SHP77 (cell line): ENCODE measurements at regions not wholly inside any gene's neighbourhood (a gene's known extent, or its start where the extent isn't known, plus 50 kb on each side); places are given as distances from the start of the nearest gene placed in this dataset.

ENCODE experiments used
- DNase-seq, 2 experiments: peaks; one replicate each; lab custom pipeline; 2025; lab: John Stamatoyannopoulos, UW

- DNase-seq, result no peak
Measured at GRCh38 chr5:13045897-13046551, 898.5 kb downstream of the DNAH5 start.

DNA sequence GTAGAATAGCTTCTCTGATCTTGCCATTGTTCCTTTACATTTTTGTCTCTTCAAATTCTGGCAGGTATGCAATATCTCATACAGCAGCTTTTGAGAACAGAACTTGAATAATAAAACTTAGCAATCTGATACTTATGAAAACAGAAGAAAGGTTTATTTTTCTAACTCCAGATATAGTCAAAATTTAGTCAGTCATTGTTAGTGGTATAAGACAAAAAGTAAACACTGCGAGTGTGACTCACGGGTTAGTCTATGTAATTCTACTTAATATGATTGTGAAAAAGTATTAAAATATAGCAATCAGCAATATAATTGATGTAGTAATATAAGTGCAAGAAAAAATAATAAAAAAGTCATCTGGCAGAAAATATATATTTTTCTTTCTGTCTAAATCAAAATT, 910.4 kb downstream of the DNAH5 start:
- DNase-seq, result no peak

DNA sequence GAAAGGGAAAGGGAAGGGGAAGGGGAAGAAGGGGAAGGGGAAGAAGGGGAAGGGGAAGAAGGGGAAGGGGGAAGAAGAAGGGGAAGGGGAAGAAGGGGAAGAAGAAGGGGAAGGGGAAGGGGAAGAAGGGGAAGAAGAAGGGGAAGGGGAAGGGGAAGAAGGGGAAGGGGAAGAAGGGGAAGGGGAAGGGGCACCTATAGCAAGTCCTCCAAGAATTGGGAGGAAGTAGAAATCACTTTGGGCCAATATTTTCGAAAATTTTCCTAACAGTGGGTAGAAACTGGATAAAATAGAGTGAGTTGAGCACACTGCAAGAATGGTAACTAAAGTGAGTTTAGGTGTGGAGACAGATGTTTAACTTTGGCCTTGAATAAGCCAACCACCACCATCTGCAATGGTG, 915.3 kb downstream of the DNAH5 start:
- no peak for DNase-seq

DNA sequence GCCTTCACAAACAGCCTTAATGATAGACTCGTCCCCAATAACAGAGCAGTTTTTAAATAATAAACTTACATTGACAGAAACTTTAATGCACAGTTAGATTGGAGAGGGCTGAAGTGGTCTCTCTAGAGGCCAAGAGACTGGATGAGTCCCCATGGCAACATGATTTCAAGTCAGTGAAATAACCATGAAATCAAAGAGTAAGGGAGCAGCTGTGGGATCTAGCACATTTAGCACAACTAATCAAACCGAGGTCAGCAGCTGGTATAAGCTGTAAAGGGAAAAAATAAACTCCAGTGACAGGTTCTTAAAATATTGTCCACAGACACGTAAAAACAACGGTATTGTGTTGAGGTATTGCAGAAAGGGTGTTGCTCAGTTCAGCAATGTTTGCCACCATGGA, 916.6 kb downstream of the DNAH5 start:
- DNase-seq, result no peak

DNA sequence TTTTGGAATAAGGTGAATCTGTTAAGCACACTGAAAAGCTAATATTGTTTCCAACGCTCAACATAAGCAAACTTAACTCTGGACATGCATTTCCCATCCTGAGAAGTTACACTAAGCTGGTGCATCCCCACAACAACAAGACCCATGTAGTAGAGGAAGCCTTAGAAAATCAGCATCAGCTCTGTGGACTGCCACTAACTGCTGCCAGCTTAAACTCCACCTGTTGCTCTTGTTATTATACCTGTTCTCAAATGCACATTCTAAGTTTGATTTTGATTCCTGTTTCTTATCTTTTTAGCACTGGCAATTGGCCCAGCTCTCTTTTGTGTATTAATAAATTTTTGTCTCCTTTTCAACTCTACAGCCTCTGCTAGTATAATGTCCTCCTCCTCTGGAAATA, 924.8 kb downstream of the DNAH5 start:
- no peak for DNase-seq

DNA sequence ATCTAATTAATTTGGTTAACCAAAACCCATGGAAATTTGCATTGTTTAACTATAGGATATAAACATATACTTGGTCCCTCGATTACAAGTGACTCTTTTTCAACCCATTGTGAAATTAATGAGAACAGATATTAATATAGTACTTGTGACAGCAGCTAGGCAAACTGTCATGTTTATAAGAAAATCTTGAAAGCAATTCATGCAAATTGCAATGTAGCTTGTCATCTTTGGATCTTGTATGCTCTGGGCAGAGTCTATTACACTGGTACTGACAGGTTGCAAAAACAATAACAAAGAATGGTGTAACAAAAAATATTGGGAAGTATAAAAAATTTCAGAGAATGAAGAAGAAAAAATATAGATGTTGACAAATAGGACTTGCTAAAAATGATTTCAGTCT, 941.0 kb downstream of the DNAH5 start:
- no peak for DNase-seq

- DNase-seq, result no peak
Measured at GRCh38 chr5:12999667-13000066, 944.8 kb downstream of the DNAH5 start.

DNA sequence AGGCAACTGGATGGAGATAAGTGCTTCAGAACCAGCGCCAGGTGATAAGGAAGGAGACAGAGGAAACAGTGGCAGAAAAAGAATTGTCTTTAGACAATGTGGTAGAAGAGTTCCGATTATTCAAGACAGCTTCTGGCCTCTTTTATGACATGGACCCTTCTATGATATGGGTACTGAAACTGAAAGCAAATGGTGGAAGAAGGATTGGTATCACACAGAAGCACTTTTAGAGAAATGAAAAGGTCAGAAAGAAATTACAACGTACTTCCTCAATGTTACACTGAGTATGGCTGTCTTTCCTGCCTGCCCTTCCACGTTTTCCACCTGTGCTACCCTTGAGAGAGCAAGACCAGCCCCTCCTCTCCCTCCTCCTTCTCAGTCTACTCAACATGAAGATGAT, 959.3 kb downstream of the DNAH5 start:
- DNase-seq, result no peak

DNA sequence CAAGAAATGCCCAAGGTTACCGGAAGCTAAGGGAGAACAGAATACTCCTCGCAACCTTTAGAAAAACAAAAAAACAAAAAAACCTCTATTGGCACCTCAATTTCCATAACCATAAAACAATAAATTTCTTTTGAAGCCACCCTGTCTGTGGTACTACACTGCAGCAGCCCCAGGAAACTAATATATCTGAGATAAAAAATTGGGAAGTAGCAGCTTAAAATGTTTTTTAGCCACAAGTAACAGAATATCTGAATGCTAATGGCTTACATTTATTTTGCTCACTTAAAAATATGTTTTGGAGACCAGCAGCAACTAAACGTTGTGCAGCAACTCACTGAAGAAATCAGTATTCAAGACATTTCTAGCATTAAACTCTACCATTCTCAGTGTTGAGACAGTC, 969.6 kb downstream of the DNAH5 start:
- DNase-seq, result no peak

- DNase-seq, result no peak
Measured at GRCh38 chr5:12965804-12966203, 978.7 kb downstream of the DNAH5 start.

- no peak for DNase-seq
Measured at GRCh38 chr5:12959713-12960112, 984.8 kb downstream of the DNAH5 start.

DNA sequence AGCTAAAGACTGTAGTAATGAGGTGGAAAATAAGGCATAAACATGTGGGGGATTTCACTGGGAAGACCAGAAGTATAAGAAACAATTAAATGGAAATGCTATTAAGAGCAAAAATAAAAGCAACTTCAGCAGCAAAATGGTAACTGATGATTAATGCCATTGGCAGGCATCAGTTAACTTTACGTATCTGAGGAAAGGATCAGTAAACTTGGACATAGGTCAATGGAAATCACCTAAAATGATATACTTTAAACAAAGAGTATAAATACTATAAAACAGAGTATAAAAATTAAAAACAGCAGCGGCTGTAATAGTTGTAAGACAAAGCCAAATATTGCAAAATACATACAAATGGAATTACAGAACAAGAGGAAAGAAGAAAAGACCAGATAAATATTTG, 992.1 kb downstream of the DNAH5 start:
- DNase-seq, result no peak

DNA sequence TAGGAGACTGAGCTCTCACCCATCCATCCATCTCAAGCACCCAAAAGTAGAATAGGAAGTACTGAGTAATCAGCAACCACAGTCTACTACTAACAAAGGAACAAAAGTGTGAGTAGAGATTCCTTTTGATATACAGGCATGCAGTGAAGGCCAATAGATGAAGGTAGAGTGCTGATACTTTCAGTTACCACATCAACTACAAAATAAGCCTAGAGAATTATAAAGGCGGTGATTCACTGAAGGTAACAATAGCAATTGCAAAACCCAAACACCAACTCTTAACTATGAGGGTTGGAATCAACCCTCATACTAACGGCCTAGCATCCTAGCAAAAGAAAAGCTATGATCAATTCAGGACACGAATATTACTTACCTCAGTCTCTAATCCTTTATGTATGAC, 992.6 kb downstream of the DNAH5 start:
- DNase-seq, result no peak

GRCh38 chr5:12947379-12947778, 997.1 kb downstream of the DNAH5 start:
- no peak for DNase-seq

DNA sequence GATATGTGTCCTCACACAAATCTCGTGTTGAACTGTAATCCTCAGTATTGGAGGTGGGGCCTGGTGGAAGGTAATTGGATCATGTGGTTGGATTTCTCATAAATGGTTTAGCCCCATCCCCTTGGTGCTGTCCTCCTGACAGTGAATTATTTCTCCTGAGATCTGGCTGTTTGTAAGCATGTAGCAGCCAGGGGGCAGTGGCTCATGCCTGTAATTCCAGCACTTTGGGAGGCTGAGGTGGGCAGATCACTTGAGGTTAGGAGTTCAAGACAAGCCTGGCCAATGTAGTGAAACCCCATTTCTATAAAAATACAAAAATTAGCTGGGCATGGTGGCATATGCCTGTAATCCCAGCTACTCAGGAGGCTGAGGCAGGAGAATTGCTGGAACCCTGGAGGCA, 999.0 kb downstream of the DNAH5 start:
- peak in 1 of 2 experiments; percentile 5 for DNase-seq

- DNase-seq, result no peak
Measured at GRCh38 chr5:12936221-12936620, 1008.3 kb downstream of the DNAH5 start.

- peak; percentile 48 to 74 for DNase-seq
Measured at GRCh38 chr5:12934722-12935121, 1009.8 kb downstream of the DNAH5 start.

GRCh38 chr5:12920527-12920926, 1016.3 kb upstream of the CTNND2 start:
- no peak for DNase-seq

DNA sequence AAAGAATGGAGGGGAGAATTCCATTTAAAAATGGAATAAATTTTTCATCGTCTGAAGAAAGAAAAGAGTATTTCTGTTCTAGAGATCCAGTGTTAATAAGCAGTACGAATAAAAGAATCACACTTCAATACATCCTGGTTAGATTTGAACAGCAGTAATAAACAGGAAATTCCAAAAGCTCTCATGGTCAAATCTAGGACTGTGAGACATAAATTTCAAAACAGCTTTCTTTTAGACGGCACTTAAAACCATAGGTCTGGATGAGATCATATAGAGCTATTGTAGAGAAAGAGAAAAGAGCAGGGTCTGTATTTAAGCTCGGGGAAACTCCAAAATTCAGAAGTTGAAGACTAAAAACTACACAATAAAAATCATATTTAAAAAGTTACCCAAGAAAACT, 1006.9 kb upstream of the CTNND2 start:
- no peak for DNase-seq

GRCh38 chr5:12910641-12911040, 1006.4 kb upstream of the CTNND2 start:
- no peak for DNase-seq

DNA sequence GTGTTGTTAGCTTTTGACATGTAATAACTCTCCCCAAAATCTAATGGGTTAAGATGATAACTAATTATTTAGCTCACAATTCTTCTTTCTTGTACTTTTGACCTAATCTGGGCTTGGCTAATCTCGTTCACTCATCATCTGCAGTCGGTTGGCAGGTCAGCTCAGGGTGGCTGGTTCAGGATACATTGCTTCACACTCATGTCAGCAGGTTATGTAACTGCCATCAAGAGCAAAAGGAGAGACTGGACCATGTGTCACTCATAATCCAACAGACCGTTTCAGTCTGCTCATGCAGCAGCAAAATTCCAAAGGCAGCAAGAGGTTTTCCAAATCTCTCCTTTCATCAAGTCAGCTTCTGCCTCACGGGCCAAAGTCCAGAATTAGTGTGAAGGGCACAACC, 998.4 kb upstream of the CTNND2 start:
- no peak for DNase-seq

GRCh38 chr5:12901696-12902095, 997.5 kb upstream of the CTNND2 start:
- DNase-seq, result no peak

- no peak for DNase-seq
Measured at GRCh38 chr5:12896086-12896485, 991.8 kb upstream of the CTNND2 start.

- DNase-seq, result no peak
Measured at GRCh38 chr5:12885018-12885417, 980.8 kb upstream of the CTNND2 start.

GRCh38 chr5:12883395-12883794, 979.1 kb upstream of the CTNND2 start:
- DNase-seq, result no peak
